SU-DHL-6 (cell line): ENCODE measurements at regions not wholly inside any gene's neighbourhood (a gene's known extent, or its start where the extent isn't known, plus 50 kb on each side); places are given as distances from the start of the nearest gene placed in this dataset.
"Not testable (repeated sequence)": the region's sequence is repeated elsewhere in the genome, so short reads cannot be mapped to it uniquely, and the experiment has no call there.

ENCODE experiments used
- CTCF ChIP-seq: fragments of 200-600 bp; sonication (generic); IDR thresholded peaks from one replicate; pipeline ENCODE4 v1.5.1; 2017; ENCODE audit warnings: antibody characterized with exemption, mild to moderate bottlenecking, low read length, moderate library complexity; ENCODE audit not compliant: insufficient read depth, poor library complexity, severe bottlenecking
- EZH2phosphoT487 ChIP-seq: fragments of 200-600 bp; sonication (generic), shearing (Covaris generic); conservative IDR thresholded peaks from 2 replicates; pipeline ENCODE4 v1.6.1; 2018; ENCODE audit warnings: mild to moderate bottlenecking, antibody characterized with exemption, low read length, moderate library complexity, mixed read lengths

DNA sequence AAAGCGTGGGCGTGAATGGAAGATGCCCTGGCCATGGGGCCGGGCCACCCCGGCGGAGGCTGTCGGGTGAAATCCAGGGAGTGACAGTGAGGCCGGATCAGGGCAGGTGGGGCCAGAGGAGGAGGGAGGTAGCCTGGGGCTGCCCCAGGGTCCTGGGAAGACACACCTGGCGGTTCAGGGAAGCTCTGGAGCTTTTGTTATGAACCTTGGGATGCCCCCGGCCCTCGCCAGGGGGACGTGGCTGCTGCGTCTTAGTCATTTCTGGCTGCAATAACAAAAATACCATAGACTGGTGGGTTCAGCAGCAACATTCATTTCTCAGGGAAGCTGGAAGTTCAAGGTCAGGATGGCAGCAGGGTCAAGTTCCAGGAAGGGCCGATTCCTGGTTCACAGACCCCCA is 66.3 kb downstream of the TMEM121 start:
- TF ChIP-seq CTCF, EZH2phosphoT487: not testable (repeated sequence)
